ENCODE measurements at regions not wholly inside any gene's neighbourhood (a gene's known extent, or its start where the extent isn't known, plus 50 kb on each side); places are given as distances from the start of the nearest gene placed in this dataset.

GRCh38 chr19:27767234-27767633 lies 1445.7 kb downstream of the UQCRFS1 start:
- Histone ChIP-seq H3K27me3 (ENCODE audit: insufficient read depth, poor library complexity, severe bottlenecking) (no peaks in the 10 kb centered on the region), H3K27ac (replicated peaks) (no peak overlapping the region), H3K4me3 (replicated peaks; ENCODE audit: insufficient read depth, low read length) (no peak overlapping the region)
- no peak for TF ChIP-seq GABPA (IDR thresholded peaks at IDR 0.05; ENCODE audit: low read depth)
- TF ChIP-seq SPI1 (IDR thresholded peaks at IDR 0.05; ENCODE audit: borderline replicate concordance, low read depth): no peak
- TF ChIP-seq POLR2AphosphoS5 (IDR thresholded peaks at IDR 0.05; ENCODE audit: low read depth): no peak
- no peak for TF ChIP-seq CTCF (IDR thresholded peaks at IDR 0.05; ENCODE audit: insufficient read depth, low read length)
- no peak for TF ChIP-seq REST (IDR thresholded peaks at IDR 0.05; ENCODE audit: insufficient replicate concordance, low read depth)
- no peak for DNase-seq (ENCODE audit: low read depth in 1 of 2, low spot score in 1 of 2)

GRCh38 chr19:27765912-27766725 lies 1446.8 kb downstream of the UQCRFS1 start:
- no peak overlapping the region for H3K27ac ChIP-seq (replicated peaks)
- no peak overlapping the region for H3K4me3 ChIP-seq (replicated peaks; ENCODE audit: insufficient read depth, low read length)
- TF ChIP-seq CTCF (IDR thresholded peaks at IDR 0.05; ENCODE audit: insufficient read depth, low read length) (no peak), POLR2AphosphoS5 (IDR thresholded peaks at IDR 0.05; ENCODE audit: low read depth) (no peak), SPI1 (IDR thresholded peaks at IDR 0.05; ENCODE audit: borderline replicate concordance, low read depth) (no peak), GABPA (IDR thresholded peaks at IDR 0.05; ENCODE audit: low read depth) (no peak), REST (IDR thresholded peaks at IDR 0.05; ENCODE audit: insufficient replicate concordance, low read depth) (no peak)
- DNase-seq (ENCODE audit: low read depth in 1 of 2, low spot score in 1 of 2): no peak
- no peaks in the 10 kb centered on the region for H3K27me3 ChIP-seq (ENCODE audit: insufficient read depth, poor library complexity, severe bottlenecking)

- Histone ChIP-seq H3K27me3 (ENCODE audit: insufficient read depth, poor library complexity, severe bottlenecking) (no peaks in the 10 kb centered on the region), H3K27ac (replicated peaks) (no peak overlapping the region), H3K4me3 (replicated peaks; ENCODE audit: insufficient read depth, low read length) (no peak overlapping the region)
- no peak for TF ChIP-seq REST (IDR thresholded peaks at IDR 0.05; ENCODE audit: insufficient replicate concordance, low read depth)
- TF ChIP-seq CTCF (IDR thresholded peaks at IDR 0.05; ENCODE audit: insufficient read depth, low read length): no peak
- no peak for TF ChIP-seq GABPA (IDR thresholded peaks at IDR 0.05; ENCODE audit: low read depth)
- no peak for TF ChIP-seq POLR2AphosphoS5 (IDR thresholded peaks at IDR 0.05; ENCODE audit: low read depth)
- DNase-seq (ENCODE audit: low read depth in 1 of 2, low spot score in 1 of 2): no peak
These were observed 1447.6 kb downstream of the UQCRFS1 start for GRCh38 chr19:27765397-27765796.
